ENCODE measurements at regions not wholly inside any gene's neighbourhood (a gene's known extent, or its start where the extent isn't known, plus 50 kb on each side); places are given as distances from the start of the nearest gene placed in this dataset.

DNA sequence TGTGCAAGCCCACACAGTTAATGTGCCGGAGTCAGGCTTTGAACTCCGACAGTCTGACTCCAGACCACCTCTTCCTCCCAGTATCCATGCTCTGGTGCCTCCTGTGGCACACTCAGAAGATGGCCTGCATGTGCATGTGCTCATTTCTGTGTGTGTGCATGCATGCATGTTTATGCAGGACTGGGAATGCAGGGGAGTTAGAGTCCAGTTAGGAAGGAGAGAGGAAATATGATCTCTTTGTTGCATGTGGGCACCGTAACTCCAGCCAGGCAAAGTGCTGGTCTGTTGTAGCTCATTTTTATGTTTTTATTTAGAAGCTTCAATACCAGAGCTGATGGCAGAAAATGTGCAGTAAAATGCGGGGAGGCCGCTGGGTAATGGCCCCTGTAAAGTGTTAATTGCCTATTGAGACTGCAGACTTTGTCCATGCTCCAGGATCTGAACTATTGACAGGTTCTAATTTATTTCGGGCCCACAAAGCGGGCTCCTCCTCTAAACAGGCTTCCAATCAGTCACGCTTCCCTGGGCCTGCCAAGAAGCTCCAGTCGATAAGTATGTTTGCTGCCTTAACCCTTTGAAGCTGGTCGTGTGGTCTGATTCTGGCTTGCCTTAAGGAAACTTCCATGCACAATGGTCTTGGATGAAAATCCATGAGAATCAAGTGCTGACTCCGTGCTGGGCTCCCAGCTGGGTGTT lies 248.3 kb downstream of the DHX35 start:
- Histone ChIP-seq H3K4me2 (ENCODE audit: low read depth, low read length, poor library complexity, severe bottlenecking) (no peak overlapping the region), H3K4me3 (ENCODE audit: insufficient read depth, low read length, poor library complexity, severe bottlenecking) (no peak overlapping the region), H3K79me2 (ENCODE audit: insufficient read depth, low read length) (no peaks in the 10 kb centered on the region), H3K27ac (ENCODE audit: low read depth, low read length) (no peak overlapping the region), H3K36me3 (ENCODE audit: low read length) (no peaks in the 10 kb centered on the region), H2AFZ (ENCODE audit: low read depth, low read length, severe bottlenecking) (no peak overlapping the region), H3K9ac (ENCODE audit: low read length) (no peak overlapping the region), H3K9me3 (ENCODE audit: insufficient read depth, low read length) (no peaks in the 10 kb centered on the region), H4K20me1 (ENCODE audit: low read depth, low read length) (no peaks in the 10 kb centered on the region), H3K9me2 (replicated peaks; ENCODE audit: insufficient read depth, low read length) (no peaks in the 10 kb centered on the region), H3K27me3 (ENCODE audit: low read length) (no peaks in the 10 kb centered on the region), H3F3A (ENCODE audit: insufficient read depth) (no peaks in the 10 kb centered on the region)
- TF ChIP-seq, protein P1, sequence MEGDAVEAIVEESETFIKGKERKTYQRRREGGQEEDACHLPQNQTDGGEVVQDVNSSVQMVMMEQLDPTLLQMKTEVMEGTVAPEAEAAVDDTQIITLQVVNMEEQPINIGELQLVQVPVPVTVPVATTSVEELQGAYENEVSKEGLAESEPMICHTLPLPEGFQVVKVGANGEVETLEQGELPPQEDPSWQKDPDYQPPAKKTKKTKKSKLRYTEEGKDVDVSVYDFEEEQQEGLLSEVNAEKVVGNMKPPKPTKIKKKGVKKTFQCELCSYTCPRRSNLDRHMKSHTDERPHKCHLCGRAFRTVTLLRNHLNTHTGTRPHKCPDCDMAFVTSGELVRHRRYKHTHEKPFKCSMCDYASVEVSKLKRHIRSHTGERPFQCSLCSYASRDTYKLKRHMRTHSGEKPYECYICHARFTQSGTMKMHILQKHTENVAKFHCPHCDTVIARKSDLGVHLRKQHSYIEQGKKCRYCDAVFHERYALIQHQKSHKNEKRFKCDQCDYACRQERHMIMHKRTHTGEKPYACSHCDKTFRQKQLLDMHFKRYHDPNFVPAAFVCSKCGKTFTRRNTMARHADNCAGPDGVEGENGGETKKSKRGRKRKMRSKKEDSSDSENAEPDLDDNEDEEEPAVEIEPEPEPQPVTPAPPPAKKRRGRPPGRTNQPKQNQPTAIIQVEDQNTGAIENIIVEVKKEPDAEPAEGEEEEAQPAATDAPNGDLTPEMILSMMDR (IDR thresholded peaks at IDR 0.05; ENCODE audit: insufficient read depth, low read length, poor library complexity, severe bottlenecking): no peak
- no peak for TF ChIP-seq EZH2phosphoT487 (conservative IDR thresholded peaks at IDR 0.05; ENCODE audit: low read length)

DNA sequence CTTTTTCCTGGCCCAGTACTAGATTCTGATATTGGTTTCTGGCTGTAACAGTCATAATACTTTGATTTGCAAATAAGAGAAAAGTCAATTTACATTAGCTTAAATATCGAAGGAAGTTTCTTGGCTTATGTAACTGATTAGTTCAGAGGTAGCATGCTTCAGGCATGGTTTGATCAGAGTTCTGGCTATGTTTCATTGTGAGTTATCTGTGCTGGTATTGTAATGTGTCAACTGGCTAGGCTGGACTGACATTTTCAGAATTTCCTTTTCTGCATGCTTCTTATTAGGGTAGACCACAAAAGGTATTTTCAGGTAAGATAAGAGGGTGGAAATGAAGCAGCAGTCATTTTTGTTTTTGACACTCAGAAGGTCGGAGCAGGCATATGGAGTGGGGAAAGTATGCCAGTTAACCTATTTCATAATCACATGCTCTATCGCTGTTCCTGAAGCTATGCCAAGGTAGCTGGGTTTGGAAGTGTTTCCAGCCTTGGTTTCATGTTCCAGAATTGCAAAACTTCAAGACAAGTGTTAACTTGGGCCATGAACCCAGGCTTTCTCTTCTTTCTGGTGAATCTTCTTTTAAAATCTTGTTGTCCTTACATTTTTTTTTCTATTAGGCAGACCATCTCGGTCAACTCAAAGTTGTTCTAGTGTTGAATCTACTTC lies 244.9 kb downstream of the DHX35 start:
- Histone ChIP-seq H3K9me3 (ENCODE audit: insufficient read depth, low read length) (no peaks in the 10 kb centered on the region), H4K20me1 (ENCODE audit: low read depth, low read length) (no peaks in the 10 kb centered on the region), H3K27me3 (ENCODE audit: low read length) (no peaks in the 10 kb centered on the region), H3K79me2 (ENCODE audit: insufficient read depth, low read length) (no peaks in the 10 kb centered on the region), H3K27ac (ENCODE audit: low read depth, low read length) (no peak overlapping the region), H3K36me3 (ENCODE audit: low read length) (no peaks in the 10 kb centered on the region), H2AFZ (ENCODE audit: low read depth, low read length, severe bottlenecking) (no peak overlapping the region), H3K9ac (ENCODE audit: low read length) (no peak overlapping the region), H3K4me2 (ENCODE audit: low read depth, low read length, poor library complexity, severe bottlenecking) (no peak overlapping the region), H3K9me2 (replicated peaks; ENCODE audit: insufficient read depth, low read length) (no peaks in the 10 kb centered on the region), H3F3A (ENCODE audit: insufficient read depth) (no peaks in the 10 kb centered on the region), H3K4me3 (ENCODE audit: insufficient read depth, low read length, poor library complexity, severe bottlenecking) (no peak overlapping the region)
- TF ChIP-seq, protein P1 (IDR thresholded peaks at IDR 0.05; ENCODE audit: insufficient read depth, low read length, poor library complexity, severe bottlenecking): no peak
- no peak for TF ChIP-seq EZH2phosphoT487 (conservative IDR thresholded peaks at IDR 0.05; ENCODE audit: low read length)

DNA sequence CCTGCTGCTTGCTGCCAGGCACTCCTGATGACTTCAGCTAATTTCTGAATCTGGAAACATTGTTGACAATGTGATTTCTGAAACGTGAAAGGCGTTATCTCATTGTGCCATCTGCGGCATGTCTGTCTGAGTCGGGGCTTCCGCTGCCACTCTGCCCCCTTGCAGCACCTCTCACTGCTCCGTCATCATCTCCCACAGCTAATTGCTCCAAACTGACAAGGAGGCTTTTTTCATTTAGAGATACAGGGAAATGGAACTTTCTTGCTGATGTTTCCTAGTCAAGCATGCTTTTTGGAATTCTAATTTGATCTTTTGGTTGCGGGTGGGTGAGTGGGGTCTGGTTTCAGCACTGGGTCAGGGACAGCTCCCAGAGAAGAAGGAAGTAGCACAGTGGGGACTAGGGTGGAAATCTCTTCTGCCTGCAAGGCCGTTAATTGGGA lies 233.5 kb downstream of the DHX35 start:
- Histone ChIP-seq H3K9me2 (replicated peaks; ENCODE audit: insufficient read depth, low read length) (no peaks in the 10 kb centered on the region), H3K4me3 (ENCODE audit: insufficient read depth, low read length, poor library complexity, severe bottlenecking) (no peak overlapping the region), H3K36me3 (ENCODE audit: low read length) (no peaks in the 10 kb centered on the region), H3K9ac (ENCODE audit: low read length) (no peak overlapping the region), H3F3A (ENCODE audit: insufficient read depth) (no peaks in the 10 kb centered on the region), H4K20me1 (ENCODE audit: low read depth, low read length) (no peaks in the 10 kb centered on the region), H3K79me2 (ENCODE audit: insufficient read depth, low read length) (no peaks in the 10 kb centered on the region), H2AFZ (ENCODE audit: low read depth, low read length, severe bottlenecking) (no peak overlapping the region), H3K4me2 (ENCODE audit: low read depth, low read length, poor library complexity, severe bottlenecking) (no peak overlapping the region), H3K9me3 (ENCODE audit: insufficient read depth, low read length) (no peaks in the 10 kb centered on the region), H3K27me3 (ENCODE audit: low read length) (no peaks in the 10 kb centered on the region), H3K27ac (ENCODE audit: low read depth, low read length) (no peak overlapping the region)
- TF ChIP-seq, protein P1 (IDR thresholded peaks at IDR 0.05; ENCODE audit: insufficient read depth, low read length, poor library complexity, severe bottlenecking): no peak
- TF ChIP-seq EZH2phosphoT487 (conservative IDR thresholded peaks at IDR 0.05; ENCODE audit: low read length): no peak

Data from SU-DHL-6 (cell line).